GM10248 (cell line): ENCODE measurements at regions not wholly inside any gene's neighbourhood (a gene's known extent, or its start where the extent isn't known, plus 50 kb on each side); places are given as distances from the start of the nearest gene placed in this dataset.
A peak's percentile ranks its signal among the peaks of the same experiment; 100 is the strongest.

ENCODE experiments used
- CTCF ChIA-PET: fragments of 300-600 bp; sonication (Branson Sonifier 250); formaldehyde crosslinking; extraction: SDS; loops from one replicate; lab custom pipeline; 2021; ENCODE audit warnings: antibody characterized with exemption; lab: Yijun Ruan, JAX
- POLR2A ChIA-PET: fragments of 350-650 bp; sonication (Branson Sonifier 250); formaldehyde crosslinking; extraction: SDS; loops from one replicate; lab custom pipeline; 2020; ENCODE audit warnings: antibody characterized with exemption; lab: Yijun Ruan, JAX
- DNase-seq: peaks from one replicate; pipeline ENCODE4 v3.0.0; 2012; ENCODE audit errors: extremely low spot score
- CTCF ChIP-seq: IDR thresholded peaks from 2 replicates; pipeline ENCODE4 v1.5.1; 2012; ENCODE audit warnings: mild to moderate bottlenecking, low read depth; ENCODE audit errors: extremely low read depth, missing control alignments, control extremely low read depth

GRCh38 chr9:26746357-26747072, 146.1 kb downstream of the CAAP1 start:
- DNase-seq = peak; percentile 10
- TF ChIP-seq CTCF = no peak
- ChIA-PET POLR2A (no interaction called here), CTCF (interaction anchor here (0.8 to 1.9 kb wide), 3 partner anchors 10 to 228 kb away, joined by 4 to 9 read pairs (median 4); no protein-coding TSS in a partner anchor)

- no peak for TF ChIP-seq CTCF
- DNase-seq = no peak
- ChIA-PET CTCF (no interaction called here), POLR2A (no interaction called here)
These were observed 147.5 kb downstream of the CAAP1 start for GRCh38 chr9:26745111-26745510.

GRCh38 chr9:26744191-26744965, 148.2 kb downstream of the CAAP1 start:
- ChIA-PET CTCF (interaction anchor here (1.0 to 1.7 kb wide), 2 partner anchors 9 to 111 kb away, joined by 3 read pairs; no protein-coding TSS in a partner anchor), POLR2A (no interaction called here)
- DNase-seq = peak; percentile 8
- peak; percentile 63 for TF ChIP-seq CTCF

- DNase-seq = no peak
- POLR2A ChIA-PET = no interaction called here
These were observed 149.7 kb downstream of the CAAP1 start for GRCh38 chr9:26742828-26743476.

GRCh38 chr9:26735160-26735559, 157.4 kb downstream of the CAAP1 start:
- no peak for TF ChIP-seq CTCF
- POLR2A ChIA-PET = no interaction called here
- no peak for DNase-seq
- CTCF ChIA-PET = interaction anchor here (1.4 to 3.2 kb wide), 3 partner anchors 9 to 12 kb away, joined by 3 to 9 read pairs (median 5); no protein-coding TSS in a partner anchor

More at GRCh38 chr9:26742828-26743476, 149.7 kb downstream of the CAAP1 start:
- CTCF ChIA-PET = interaction anchor here (1.0 to 1.7 kb wide), 2 partner anchors 11 to 113 kb away, joined by 3 read pairs; no protein-coding TSS in a partner anchor
- no peak for TF ChIP-seq CTCF

GRCh38 chr9:26729187-26729586, 163.4 kb downstream of the CAAP1 start:
- CTCF ChIA-PET = no interaction called here
- POLR2A ChIA-PET = no interaction called here
- no peak for DNase-seq
- no peak for TF ChIP-seq CTCF
